MM.1S (cell line): ENCODE measurements at regions not wholly inside any gene's neighbourhood (a gene's known extent, or its start where the extent isn't known, plus 50 kb on each side); places are given as distances from the start of the nearest gene placed in this dataset.

Experiments
- CTCF ChIP-seq: fragments of 300-600 bp; sonication (generic); IDR thresholded peaks from 2 replicates; pipeline ENCODE4 v1.5.1; 2016; ENCODE audit warnings: antibody characterized with exemption, low read length, mixed read lengths
- EZH2phosphoT487 ChIP-seq: fragments of 300-600 bp; sonication (generic); IDR thresholded peaks from 2 replicates; pipeline ENCODE4 v1.6.1; 2018; ENCODE audit warnings: antibody characterized with exemption, low read length

GRCh38 chr21:28250946-28251345 is 741.7 kb downstream of the LTN1 start:
- TF ChIP-seq CTCF (no peak), EZH2phosphoT487 (no peak)
